ENCODE measurements at regions not wholly inside any gene's neighbourhood (a gene's known extent, or its start where the extent isn't known, plus 50 kb on each side); places are given as distances from the start of the nearest gene placed in this dataset.

GRCh38 chr1:182281541-182281940, 110.0 kb downstream of the GLUL start:
- no peak for TF ChIP-seq CTCF (conservative IDR thresholded peaks at IDR 0.05; ENCODE audit: low read depth, low read length)
- no peak overlapping the region for H3K4me3 ChIP-seq (ENCODE audit: low read length)
- DNase-seq (ENCODE audit: low read depth) = no peak

- DNase-seq (ENCODE audit: low read depth) = no peak
- H3K4me3 ChIP-seq (ENCODE audit: low read length) = no peak overlapping the region
- TF ChIP-seq CTCF (conservative IDR thresholded peaks at IDR 0.05; ENCODE audit: low read depth, low read length) = no peak
These were observed 111.1 kb downstream of the GLUL start for GRCh38 chr1:182280504-182280900.

- no peak for DNase-seq (ENCODE audit: low read depth)
- no peak for TF ChIP-seq CTCF (conservative IDR thresholded peaks at IDR 0.05; ENCODE audit: low read depth, low read length)
- no peak overlapping the region for H3K4me3 ChIP-seq (ENCODE audit: low read length)
These were observed 111.7 kb downstream of the GLUL start for GRCh38 chr1:182279724-182280503.

GRCh38 chr1:182279302-182279701, 112.3 kb downstream of the GLUL start:
- no peak for DNase-seq (ENCODE audit: low read depth)
- no peak for TF ChIP-seq CTCF (conservative IDR thresholded peaks at IDR 0.05; ENCODE audit: low read depth, low read length)
- no peak overlapping the region for H3K4me3 ChIP-seq (ENCODE audit: low read length)

GRCh38 chr1:182278144-182279054, 113.2 kb downstream of the GLUL start:
- no peak overlapping the region for H3K4me3 ChIP-seq (ENCODE audit: low read length)
- no peak for DNase-seq (ENCODE audit: low read depth)
- TF ChIP-seq CTCF (conservative IDR thresholded peaks at IDR 0.05; ENCODE audit: low read depth, low read length) = no peak

GRCh38 chr1:182275271-182275670, 116.3 kb downstream of the GLUL start:
- no peak for TF ChIP-seq CTCF (conservative IDR thresholded peaks at IDR 0.05; ENCODE audit: low read depth, low read length)
- no peak for DNase-seq (ENCODE audit: low read depth)
- no peak overlapping the region for H3K4me3 ChIP-seq (ENCODE audit: low read length)
